CD4-positive, CD25-positive, alpha-beta regulatory T cell (primary cell): ENCODE measurements at regions not wholly inside any gene's neighbourhood (a gene's known extent, or its start where the extent isn't known, plus 50 kb on each side); places are given as distances from the start of the nearest gene placed in this dataset.
"Not testable (repeated sequence)": the region's sequence is repeated elsewhere in the genome, so short reads cannot be mapped to it uniquely, and the experiment has no call there.

ENCODE experiments used
- ATAC-seq, 2 donors: fragments of 150-1000 bp; cut with Tn5 transposase; one replicate each; pipeline ENCODE4 v1.10.0; 2021; ENCODE audit warnings: low read depth in 2 of 2, moderate number of reproducible peaks in 2 of 2, moderate library complexity in 1 of 2
- DNase-seq, 3 donors: peaks; one replicate each; pipeline versions ENCODE4 v3.0.0 to v3.0.0-alpha.2; 2012 to 2022; ENCODE audit warnings: mixed read lengths in 1 of 3
- H3K27ac ChIP-seq: one replicate; pipeline ENCODE4 v1.7.0; 2013; ENCODE audit warnings: mild to moderate bottlenecking, low read length; ENCODE audit not compliant: insufficient read depth, poor library complexity, severe bottlenecking
- H3K27me3 ChIP-seq: one replicate; pipeline ENCODE4 v1.7.0; 2013; ENCODE audit warnings: low read length; ENCODE audit not compliant: control insufficient read depth, insufficient read depth
- H3K36me3 ChIP-seq: one replicate; pipeline ENCODE4 v1.7.0; 2013; ENCODE audit warnings: mild to moderate bottlenecking, low read length, moderate library complexity; ENCODE audit not compliant: control insufficient read depth, insufficient read depth
- H3K4me1 ChIP-seq: 2 replicates; pipeline ENCODE4 v1.7.0; 2013; ENCODE audit warnings: mild to moderate bottlenecking, low read length; ENCODE audit not compliant: insufficient read depth, control insufficient read depth, poor library complexity, severe bottlenecking
- H3K4me3 ChIP-seq: one replicate; pipeline ENCODE4 v1.7.0; 2013; ENCODE audit warnings: low read depth, mild to moderate bottlenecking, low read length, moderate library complexity
- H3K9me3 ChIP-seq, 2 experiments: 1 replicate in 1 of 2; 2 replicates in 1 of 2; pipeline ENCODE4 v1.7.0; 2013; ENCODE audit warnings: low read length in 2 of 2, mild to moderate bottlenecking in 1 of 2, moderate library complexity in 1 of 2; ENCODE audit not compliant: control insufficient read depth in 2 of 2
- H3K27ac Mint-ChIP-seq, 3 donors: one replicate each; pipeline ENCODE4 v1.8.0; 2020 to 2022; ENCODE audit warnings: mild to moderate bottlenecking in 3 of 3, mixed read lengths in 3 of 3, moderate library complexity in 2 of 3
- H3K27me3 Mint-ChIP-seq: one replicate; pipeline ENCODE4 v1.8.0; 2022; ENCODE audit warnings: mild to moderate bottlenecking, mixed read lengths
- H3K36me3 Mint-ChIP-seq: one replicate; pipeline ENCODE4 v1.8.0; 2020; ENCODE audit warnings: mixed read lengths
- H3K4me1 Mint-ChIP-seq, 4 donors: one replicate each; pipeline ENCODE4 v1.8.0; 2020 to 2022; ENCODE audit warnings: mixed read lengths in 4 of 4, mild to moderate bottlenecking in 1 of 4
- H3K4me3 Mint-ChIP-seq, 4 donors: one replicate each; pipeline ENCODE4 v1.8.0; 2020 to 2022; ENCODE audit warnings: mild to moderate bottlenecking in 4 of 4, mixed read lengths in 4 of 4, moderate library complexity in 3 of 4
- H3K9me3 Mint-ChIP-seq, 7 donors: one replicate each; pipeline ENCODE4 v1.8.0; 2020 to 2022; ENCODE audit warnings: mixed read lengths in 7 of 7, mild to moderate bottlenecking in 3 of 7, moderate library complexity in 2 of 7

DNA sequence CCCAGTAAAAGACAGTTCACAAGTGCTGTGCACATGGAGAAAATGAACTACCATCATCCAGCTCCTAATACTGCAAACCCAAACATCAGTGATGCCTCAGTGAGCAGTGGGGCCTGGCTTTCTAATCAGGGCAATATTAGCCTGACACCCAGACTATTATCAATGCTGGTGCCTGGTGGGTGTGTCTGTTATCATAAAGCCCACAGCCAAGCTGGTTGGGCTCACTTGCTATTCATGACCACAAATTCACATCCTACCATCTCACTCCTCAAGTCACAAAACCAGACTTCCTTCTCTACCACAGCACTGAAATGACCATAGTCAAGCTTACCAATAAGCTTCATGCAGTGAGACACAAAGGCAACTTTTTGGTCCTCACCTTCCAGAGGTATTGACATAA, 180.8 kb upstream of the PLN start:
- no peak overlapping the region for H3K4me3 ChIP-seq
- no peak for DNase-seq
- no peaks in the 10 kb centered on the region for H3K36me3 ChIP-seq
- H3K27ac Mint-ChIP-seq = no peak overlapping the region
- ATAC-seq = no peak
- H3K4me3 Mint-ChIP-seq = peak overlapping the region in 1 of 4 donors; percentile 8
- no peak overlapping the region for H3K27ac ChIP-seq
- peaks cover 5% of the 10 kb centered on the region for H3K36me3 Mint-ChIP-seq
- H3K27me3 ChIP-seq = no peaks in the 10 kb centered on the region
- no peaks in the 10 kb centered on the region for H3K9me3 ChIP-seq
- H3K4me1 ChIP-seq = no peaks in the 10 kb centered on the region
- peaks cover 11% of the 10 kb centered on the region for H3K27me3 Mint-ChIP-seq
- peaks cover 0 to 10% (median 1%) of the 10 kb centered on the region in 7 donors for H3K9me3 Mint-ChIP-seq
- no peaks in the 10 kb centered on the region for H3K4me1 Mint-ChIP-seq

- Mint-ChIP-seq H3K27ac (no peak overlapping the region), H3K9me3 (peaks cover 0 to 10% (median 2%) of the 10 kb centered on the region in 7 donors), H3K4me1 (no peaks in the 10 kb centered on the region), H3K27me3 (peaks cover 9% of the 10 kb centered on the region), H3K4me3 (no peak overlapping the region), H3K36me3 (peaks cover 5% of the 10 kb centered on the region)
- Histone ChIP-seq H3K27me3 (no peaks in the 10 kb centered on the region), H3K27ac (no peak overlapping the region), H3K4me3 (no peak overlapping the region), H3K9me3 (no peaks in the 10 kb centered on the region), H3K36me3 (no peaks in the 10 kb centered on the region), H3K4me1 (no peaks in the 10 kb centered on the region)
- DNase-seq = no peak
- ATAC-seq = no peak
These were observed 177.4 kb upstream of the PLN start for GRCh38 chr6:118370722-118371121.

- H3K4me1 Mint-ChIP-seq = no peaks in the 10 kb centered on the region
- H3K9me3 Mint-ChIP-seq = peaks cover 0 to 10% (median 2%) of the 10 kb centered on the region in 7 donors
- H3K27me3 ChIP-seq = no peaks in the 10 kb centered on the region
- no peaks in the 10 kb centered on the region for H3K9me3 ChIP-seq
- ATAC-seq (no peak), DNase-seq (no peak)
- H3K4me3 Mint-ChIP-seq = no peak overlapping the region
- H3K36me3 Mint-ChIP-seq = peaks cover 5% of the 10 kb centered on the region
- no peak overlapping the region for H3K27ac Mint-ChIP-seq
- H3K4me3 ChIP-seq = no peak overlapping the region
- no peaks in the 10 kb centered on the region for H3K36me3 ChIP-seq
- H3K4me1 ChIP-seq = no peaks in the 10 kb centered on the region
- no peak overlapping the region for H3K27ac ChIP-seq
- peaks cover 9% of the 10 kb centered on the region for H3K27me3 Mint-ChIP-seq
These were observed 176.1 kb upstream of the PLN start for GRCh38 chr6:118371955-118372354.

- no peaks in the 10 kb centered on the region for H3K4me1 ChIP-seq
- DNase-seq = no peak
- no peaks in the 10 kb centered on the region for H3K27me3 ChIP-seq
- H3K27ac ChIP-seq = no peak overlapping the region
- ATAC-seq = no peak
- Mint-ChIP-seq H3K27me3 (peaks cover 9% of the 10 kb centered on the region), H3K36me3 (peaks cover 5% of the 10 kb centered on the region), H3K4me1 (no peaks in the 10 kb centered on the region), H3K4me3 (no peak overlapping the region), H3K27ac (no peak overlapping the region), H3K9me3 (peaks cover 0 to 10% (median 2%) of the 10 kb centered on the region in 7 donors)
- no peaks in the 10 kb centered on the region for H3K36me3 ChIP-seq
- no peak overlapping the region for H3K4me3 ChIP-seq
- no peaks in the 10 kb centered on the region for H3K9me3 ChIP-seq
These were observed 175.7 kb upstream of the PLN start for GRCh38 chr6:118372413-118372812.

- Histone ChIP-seq H3K27me3 (no peaks in the 10 kb centered on the region), H3K36me3 (no peaks in the 10 kb centered on the region), H3K4me3 (no peak overlapping the region), H3K27ac (no peak overlapping the region), H3K9me3 (no peaks in the 10 kb centered on the region), H3K4me1 (no peaks in the 10 kb centered on the region)
- H3K27me3 Mint-ChIP-seq = peaks cover 4% of the 10 kb centered on the region
- H3K9me3 Mint-ChIP-seq = peaks cover 0 to 4% (median 0%) of the 10 kb centered on the region in 7 donors
- peaks cover 8% of the 10 kb centered on the region for H3K36me3 Mint-ChIP-seq
- DNase-seq = no peak
- H3K4me1 Mint-ChIP-seq = no peaks in the 10 kb centered on the region
- H3K27ac Mint-ChIP-seq = no peak overlapping the region
- ATAC-seq = no peak
- no peak overlapping the region for H3K4me3 Mint-ChIP-seq
These were observed 170.2 kb upstream of the PLN start for GRCh38 chr6:118377711-118378414.

- not testable (repeated sequence) for H3K27me3 ChIP-seq, H3K9me3 ChIP-seq, H3K36me3 ChIP-seq, H3K4me3 ChIP-seq, ATAC-seq, H3K36me3 Mint-ChIP-seq, DNase-seq, H3K4me3 Mint-ChIP-seq, H3K27me3 Mint-ChIP-seq, H3K27ac ChIP-seq, H3K4me1 ChIP-seq, H3K27ac Mint-ChIP-seq, H3K4me1 Mint-ChIP-seq, H3K9me3 Mint-ChIP-seq
These were observed 167.5 kb upstream of the PLN start for GRCh38 chr6:118380620-118381019.

GRCh38 chr6:118382126-118382525, 166.0 kb upstream of the PLN start:
- Mint-ChIP-seq H3K27ac (no peak overlapping the region), H3K27me3 (no peaks in the 10 kb centered on the region), H3K4me1 (no peaks in the 10 kb centered on the region), H3K4me3 (no peak overlapping the region), H3K9me3 (peaks cover 0 to 4% (median 0%) of the 10 kb centered on the region in 7 donors), H3K36me3 (peaks cover 11% of the 10 kb centered on the region)
- no peak overlapping the region for H3K4me3 ChIP-seq
- no peak overlapping the region for H3K27ac ChIP-seq
- no peaks in the 10 kb centered on the region for H3K27me3 ChIP-seq
- H3K9me3 ChIP-seq = no peaks in the 10 kb centered on the region
- ATAC-seq (no peak), DNase-seq (no peak)
- H3K4me1 ChIP-seq = no peaks in the 10 kb centered on the region
- H3K36me3 ChIP-seq = no peaks in the 10 kb centered on the region

- H3K4me1 ChIP-seq = no peaks in the 10 kb centered on the region
- no peaks in the 10 kb centered on the region for H3K27me3 ChIP-seq
- no peak overlapping the region for H3K27ac ChIP-seq
- H3K27me3 Mint-ChIP-seq = no peaks in the 10 kb centered on the region
- H3K36me3 Mint-ChIP-seq = peaks cover 10% of the 10 kb centered on the region
- H3K4me1 Mint-ChIP-seq = no peaks in the 10 kb centered on the region
- no peak for DNase-seq
- no peak overlapping the region for H3K4me3 Mint-ChIP-seq
- no peak overlapping the region for H3K4me3 ChIP-seq
- no peaks in the 10 kb centered on the region for H3K36me3 ChIP-seq
- ATAC-seq = no peak
- H3K9me3 ChIP-seq = no peaks in the 10 kb centered on the region
- H3K9me3 Mint-ChIP-seq = peaks cover 0 to 3% (median 0%) of the 10 kb centered on the region in 7 donors
- H3K27ac Mint-ChIP-seq = no peak overlapping the region
These were observed 164.2 kb upstream of the PLN start for GRCh38 chr6:118383924-118384323.
